HG02642 (cell line): ENCODE measurements at regions not wholly inside any gene's neighbourhood (a gene's known extent, or its start where the extent isn't known, plus 50 kb on each side); places are given as distances from the start of the nearest gene placed in this dataset.
"Not testable (repeated sequence)": the region's sequence is repeated elsewhere in the genome, so short reads cannot be mapped to it uniquely, and the experiment has no call there.

Experiments used
- ATAC-seq: cut with Tn5 transposase; IDR thresholded peaks from one replicate; pipeline ENCODE4 v1.9.1; 2021; ENCODE audit warnings: mild to moderate bottlenecking; ENCODE audit not compliant: unreplicated experiment, poor library complexity

GRCh38 chr3:26237036-26237682 lies 385.4 kb upstream of the LRRC3B start:
- no peak for ATAC-seq

- not testable (repeated sequence) for ATAC-seq
These were observed 378.0 kb upstream of the LRRC3B start for GRCh38 chr3:26244586-26244985.

GRCh38 chr3:26245236-26245635 lies 377.3 kb upstream of the LRRC3B start:
- ATAC-seq: no peak

- ATAC-seq: no peak
These were observed 375.7 kb upstream of the LRRC3B start for GRCh38 chr3:26246901-26247300.

GRCh38 chr3:26247712-26248111 lies 374.9 kb upstream of the LRRC3B start:
- no peak for ATAC-seq

- ATAC-seq: no peak
These were observed 370.6 kb upstream of the LRRC3B start for GRCh38 chr3:26252001-26252400.

GRCh38 chr3:26256224-26256623 lies 366.3 kb upstream of the LRRC3B start:
- no peak for ATAC-seq

- no peak for ATAC-seq
These were observed 363.4 kb upstream of the LRRC3B start for GRCh38 chr3:26259176-26259575.

- ATAC-seq: no peak
These were observed 362.4 kb upstream of the LRRC3B start for GRCh38 chr3:26260139-26260538.

- no peak for ATAC-seq
These were observed 357.9 kb upstream of the LRRC3B start for GRCh38 chr3:26264708-26265107.

- ATAC-seq: no peak
These were observed 350.7 kb upstream of the LRRC3B start for GRCh38 chr3:26271848-26272247.

- ATAC-seq: no peak
These were observed 349.4 kb upstream of the LRRC3B start for GRCh38 chr3:26273196-26273595.

- no peak for ATAC-seq
These were observed 343.5 kb upstream of the LRRC3B start for GRCh38 chr3:26279091-26279490.

GRCh38 chr3:26280517-26280916 lies 342.1 kb upstream of the LRRC3B start:
- ATAC-seq: no peak

- ATAC-seq: no peak
These were observed 341.1 kb upstream of the LRRC3B start for GRCh38 chr3:26281284-26281985.

- ATAC-seq: not testable (repeated sequence)
These were observed 338.1 kb upstream of the LRRC3B start for GRCh38 chr3:26284503-26284902.

GRCh38 chr3:26291840-26292239 lies 330.7 kb upstream of the LRRC3B start:
- no peak for ATAC-seq

GRCh38 chr3:26292780-26293179 lies 329.8 kb upstream of the LRRC3B start:
- ATAC-seq: no peak

- ATAC-seq: no peak
These were observed 329.2 kb upstream of the LRRC3B start for GRCh38 chr3:26293329-26293844.

- no peak for ATAC-seq
These were observed 315.4 kb upstream of the LRRC3B start for GRCh38 chr3:26307192-26307591.

GRCh38 chr3:26307787-26308186 lies 314.8 kb upstream of the LRRC3B start:
- ATAC-seq: no peak

- no peak for ATAC-seq
These were observed 314.1 kb upstream of the LRRC3B start for GRCh38 chr3:26308454-26308853.
